Retina (tissue), 1 donor: ENCODE measurements at regions not wholly inside any gene's neighbourhood (a gene's known extent, or its start where the extent isn't known, plus 50 kb on each side); places are given as distances from the start of the nearest gene placed in this dataset.

ENCODE experiments used
- DNase-seq: peaks from one replicate; pipeline ENCODE4 v3.0.0-alpha.2; 2016

GRCh38 chr21:23507501-23507900, 2099.8 kb downstream of the MRPL39 start:
- DNase-seq: no peak

- DNase-seq: no peak
Measured at GRCh38 chr21:23496729-23497128, 2110.6 kb downstream of the MRPL39 start.

DNA sequence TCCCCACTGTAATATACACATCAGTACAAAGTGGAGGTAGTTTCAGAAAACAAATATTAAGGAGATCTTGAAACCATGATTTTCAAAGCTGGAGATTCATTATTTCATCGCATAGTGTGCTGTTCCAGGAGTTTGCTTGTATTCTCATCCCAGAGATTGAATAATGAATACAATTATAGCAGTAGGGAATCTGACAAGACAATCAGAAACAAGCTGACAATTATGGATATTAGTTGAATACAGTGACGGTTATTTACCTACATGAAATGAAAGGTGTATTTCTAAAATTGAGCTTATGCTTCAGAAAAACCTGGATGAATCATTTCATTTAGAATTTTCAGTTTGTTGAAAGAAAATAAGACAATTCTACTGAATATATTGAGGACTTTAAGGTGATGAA, 2119.0 kb downstream of the MRPL39 start:
- no peak for DNase-seq

GRCh38 chr21:23480591-23481270, 2126.6 kb downstream of the MRPL39 start:
- no peak for DNase-seq

- no peak for DNase-seq
Measured at GRCh38 chr21:23478381-23478780, 2128.9 kb downstream of the MRPL39 start.

GRCh38 chr21:23475281-23476219, 2131.7 kb downstream of the MRPL39 start:
- DNase-seq: no peak

DNA sequence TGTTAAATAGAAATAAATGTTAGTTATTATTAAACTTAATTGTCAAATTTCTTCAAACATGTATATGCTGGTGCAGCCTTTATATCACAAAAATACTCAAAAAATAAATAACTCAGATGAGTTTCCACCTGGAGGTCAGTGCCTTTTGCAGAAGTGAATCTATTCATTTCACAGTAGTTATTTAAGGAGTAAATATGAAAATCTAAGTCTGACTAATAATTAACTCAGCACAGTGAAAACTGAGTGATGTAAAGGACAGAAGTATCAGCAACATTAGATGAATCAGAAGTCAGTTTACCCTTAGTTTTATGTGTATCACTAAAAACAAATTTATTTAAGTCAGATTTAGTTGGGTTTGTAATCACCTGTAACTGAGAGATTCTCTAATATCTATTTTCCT, 2135.4 kb downstream of the MRPL39 start:
- DNase-seq: no peak

DNA sequence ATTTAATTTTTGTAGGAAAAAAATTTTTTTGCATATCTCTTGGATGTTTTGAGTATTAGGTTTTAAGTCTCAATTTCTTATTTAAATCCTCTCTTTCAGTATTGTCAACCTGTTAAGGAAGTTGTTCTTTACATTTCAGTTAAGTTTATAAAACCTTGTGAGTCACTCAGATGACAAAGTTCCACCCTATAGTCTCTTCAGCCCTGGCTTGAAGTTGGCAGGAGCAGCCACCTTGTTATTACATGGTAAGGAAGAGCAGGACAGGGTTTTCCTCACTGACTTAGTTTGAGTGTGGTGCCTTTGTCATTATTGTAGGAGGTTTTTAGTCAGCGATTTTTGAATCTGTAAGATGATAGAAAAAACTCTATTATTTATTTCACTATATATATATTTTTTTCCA, 2143.9 kb downstream of the MRPL39 start:
- DNase-seq: no peak

DNA sequence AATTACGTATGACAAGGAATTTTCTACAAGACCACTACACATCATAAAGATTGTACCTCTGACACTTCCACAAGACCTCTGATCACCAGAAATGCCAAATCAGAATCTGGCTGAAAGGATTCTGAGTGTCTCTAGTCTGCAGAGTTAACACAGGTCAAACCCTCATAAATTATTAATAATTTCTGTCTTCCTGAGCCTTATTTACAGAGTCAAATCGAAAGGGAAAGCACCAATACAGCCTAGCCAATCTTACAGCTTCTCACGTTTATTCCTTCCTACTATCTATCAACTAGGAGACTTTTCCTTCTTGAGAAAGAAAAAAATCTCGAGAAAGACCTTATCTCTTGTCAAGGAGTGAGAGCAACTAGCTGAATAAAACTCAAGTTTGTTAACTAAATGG, 2151.6 kb downstream of the MRPL39 start:
- no peak for DNase-seq

DNA sequence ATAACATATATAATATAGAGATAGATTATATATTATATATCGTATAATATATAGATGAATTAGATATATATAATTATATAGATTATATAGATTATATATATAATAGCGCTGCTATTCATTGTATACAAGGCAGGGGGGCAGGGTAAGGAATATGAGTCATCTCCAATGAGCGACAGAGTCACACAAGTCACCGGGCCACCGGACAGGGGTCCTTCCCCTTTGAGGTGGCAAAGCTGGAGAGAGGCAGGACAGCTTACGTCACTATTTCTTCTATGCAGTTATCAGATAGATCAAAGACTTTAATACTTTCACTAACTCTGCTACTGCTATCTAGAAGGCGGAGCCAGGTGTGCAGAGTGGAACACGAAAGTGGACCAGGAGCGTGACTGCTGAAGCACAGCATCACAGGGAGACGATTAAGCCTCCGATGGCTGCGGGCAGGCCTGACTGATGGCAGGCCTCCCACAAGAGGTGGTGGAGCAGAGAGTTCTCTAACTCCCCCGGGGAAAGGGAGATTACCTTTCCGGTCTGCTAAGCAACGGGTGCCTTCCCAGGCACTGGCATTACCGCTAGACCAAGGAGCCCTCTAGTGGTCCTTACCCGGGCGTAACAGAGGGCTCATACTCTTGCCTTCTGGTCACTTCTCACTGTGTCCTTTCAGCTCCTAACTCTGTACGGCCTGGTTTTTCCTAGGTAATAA, 2154.7 kb downstream of the MRPL39 start:
- peak; percentile 8 for DNase-seq

GRCh38 chr21:23445307-23445706, 2162.0 kb downstream of the MRPL39 start:
- DNase-seq: no peak

DNA sequence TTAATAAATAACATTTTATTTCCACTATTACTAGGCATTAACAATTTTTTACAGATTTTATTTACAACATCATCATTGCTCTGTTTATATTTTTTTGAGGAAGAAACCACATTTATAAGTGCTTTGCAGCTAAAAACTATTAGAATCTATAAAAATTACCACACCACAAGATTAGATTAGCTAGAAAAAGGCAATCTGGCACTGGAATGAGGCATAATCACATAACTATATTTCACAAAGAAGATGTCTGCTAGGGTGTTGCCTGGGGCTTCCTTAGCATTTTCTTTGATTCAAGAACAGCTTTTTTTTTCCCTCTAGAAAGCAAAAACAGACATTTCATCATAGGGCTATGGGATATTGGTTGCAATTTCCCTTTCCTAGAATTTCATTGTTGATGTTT, 2169.2 kb downstream of the MRPL39 start:
- DNase-seq: no peak

DNA sequence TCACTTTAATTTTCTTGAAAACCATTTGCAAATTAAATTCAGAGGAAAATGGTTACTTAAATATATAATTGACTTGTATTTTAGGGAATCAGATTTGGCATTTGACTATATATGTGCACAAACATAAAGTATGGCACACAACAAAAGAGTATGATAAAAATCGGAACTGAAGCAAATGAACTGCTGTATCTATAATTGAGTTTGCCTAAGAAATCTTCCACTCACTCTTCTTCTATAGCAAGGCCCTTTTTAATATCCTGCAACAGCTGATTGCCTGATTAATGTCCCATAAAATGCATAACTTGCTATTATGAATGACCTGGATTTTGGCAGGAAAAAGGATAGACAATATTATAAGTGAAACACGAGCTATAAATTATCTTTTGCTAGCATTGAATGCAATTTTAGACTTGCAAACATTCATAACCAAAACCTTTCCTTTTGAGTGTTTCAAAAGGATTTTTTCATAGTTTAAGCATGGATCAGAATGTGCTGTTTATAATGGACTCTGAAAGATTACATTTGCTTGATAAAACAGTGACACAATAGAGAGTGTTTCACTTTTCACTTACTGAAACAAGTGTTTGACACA, 2204.3 kb downstream of the MRPL39 start:
- no peak for DNase-seq

DNA sequence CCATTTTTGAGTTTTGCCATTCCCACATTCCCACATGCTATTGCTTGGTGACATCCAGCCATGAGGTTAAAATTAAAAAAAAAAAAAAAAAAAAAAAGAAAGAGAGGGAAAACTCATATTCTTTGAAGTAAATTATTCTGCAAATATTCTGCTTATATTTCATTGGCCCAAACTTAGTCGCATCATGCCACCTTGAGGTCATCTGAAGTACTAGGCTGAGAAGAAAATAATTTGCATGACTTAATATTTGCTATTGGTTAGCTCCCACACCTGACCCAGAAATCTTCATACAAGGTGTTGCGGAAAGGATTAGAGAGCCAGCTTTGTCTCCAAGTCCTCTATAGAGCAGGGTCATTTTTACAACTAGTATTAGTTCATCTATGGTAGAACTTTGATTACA, 2206.0 kb downstream of the MRPL39 start:
- no peak for DNase-seq

GRCh38 chr21:23398726-23399125, 2208.6 kb downstream of the MRPL39 start:
- DNase-seq: no peak

GRCh38 chr21:23394458-23394857, 2212.8 kb downstream of the MRPL39 start:
- DNase-seq: no peak

- no peak for DNase-seq
Measured at GRCh38 chr21:23384679-23385078, 2222.6 kb downstream of the MRPL39 start.

DNA sequence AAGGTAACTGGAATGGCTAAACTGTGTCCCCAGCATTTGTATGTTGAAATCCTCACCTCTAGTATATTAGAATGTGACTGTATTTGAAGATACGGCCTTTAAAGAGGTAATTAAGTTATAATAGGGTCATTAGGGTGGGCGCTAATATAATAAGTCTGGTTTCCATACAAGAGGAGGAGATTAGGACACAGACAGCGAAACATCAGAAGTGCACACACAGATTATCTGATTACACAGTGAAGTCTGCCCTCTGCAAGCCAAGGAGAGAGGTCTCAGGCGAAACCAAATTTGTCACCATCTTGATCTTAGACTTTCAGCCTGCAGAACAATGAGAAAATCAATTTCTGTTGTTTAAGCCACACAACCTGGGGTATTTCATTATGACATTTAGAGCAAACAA, 2233.1 kb downstream of the MRPL39 start:
- DNase-seq: no peak

- DNase-seq: no peak
Measured at GRCh38 chr21:23356905-23357304, 2250.4 kb downstream of the MRPL39 start.

DNA sequence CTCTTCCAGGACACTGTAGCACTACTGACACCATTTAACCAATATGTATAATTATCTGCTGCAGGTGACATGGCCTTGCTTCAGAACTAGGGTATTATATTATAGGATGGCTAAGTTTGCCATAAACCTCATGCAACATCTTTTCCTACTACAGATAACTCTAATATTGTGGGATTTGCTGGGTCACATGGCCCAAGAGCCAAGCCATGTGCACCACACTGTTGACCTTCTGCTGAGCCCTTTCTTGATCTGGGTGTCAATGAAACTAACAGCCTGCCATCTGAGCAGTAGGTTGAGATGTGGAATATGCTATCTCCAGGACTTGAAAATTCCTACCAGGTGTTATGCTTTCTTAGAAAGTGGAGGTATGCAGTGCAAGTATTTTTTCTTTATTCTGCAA, 2291.1 kb downstream of the MRPL39 start:
- no peak for DNase-seq

DNA sequence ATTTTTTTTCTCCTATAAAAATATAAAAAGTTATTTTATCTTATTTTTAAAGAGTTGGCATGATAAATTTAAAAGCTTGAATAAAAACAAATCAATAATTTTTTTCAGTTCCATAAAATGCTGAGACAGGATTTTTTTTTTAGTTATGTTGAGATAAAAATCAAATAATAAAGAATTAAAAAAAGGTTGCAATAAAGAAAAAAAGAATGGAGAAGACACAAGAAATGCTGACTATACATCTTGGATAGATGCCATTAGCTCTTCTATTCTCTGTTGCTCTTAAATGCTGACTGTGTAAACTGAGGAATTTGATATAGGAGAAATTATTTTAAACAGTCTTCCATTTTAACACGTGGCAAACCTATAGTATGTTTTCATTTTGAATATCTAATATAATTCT, 2298.5 kb downstream of the MRPL39 start:
- DNase-seq: no peak

DNA sequence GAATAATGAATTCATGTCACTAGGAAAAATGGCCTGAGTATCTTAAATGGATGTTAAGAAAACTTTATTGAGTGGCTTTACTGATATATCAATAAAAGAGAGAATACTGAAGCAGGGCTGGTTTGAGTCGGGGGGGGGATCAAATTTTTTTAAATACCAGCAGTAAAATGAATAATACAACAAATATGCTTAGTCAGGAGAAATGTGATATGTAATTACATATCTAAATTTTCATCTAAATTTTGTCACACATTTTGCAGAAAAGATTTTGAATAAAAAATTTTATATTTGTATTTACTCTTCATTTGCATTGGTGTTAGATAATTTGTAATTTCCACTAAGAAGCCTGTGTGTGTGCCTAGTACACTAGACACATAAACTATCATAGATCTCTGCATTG, 2300.2 kb downstream of the MRPL39 start:
- no peak for DNase-seq

DNA sequence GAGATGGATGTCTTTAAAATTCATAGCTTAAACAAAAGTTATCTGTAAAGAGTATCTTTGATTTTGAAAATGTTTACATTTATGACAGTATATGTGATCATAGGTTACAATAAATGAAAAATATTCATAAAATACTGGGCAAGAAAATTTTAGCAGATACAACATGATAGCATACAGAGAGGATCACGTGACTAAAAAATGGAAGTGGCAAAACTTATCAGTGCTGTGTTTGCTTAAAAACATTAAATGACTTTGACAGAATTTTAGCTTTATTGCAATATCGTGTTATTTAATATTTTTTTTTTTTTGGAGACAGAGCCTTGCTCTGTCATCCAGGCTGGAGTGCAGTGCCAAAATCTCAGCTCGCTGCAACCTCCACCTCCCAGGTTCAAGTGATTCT, 2294.1 kb downstream of the NCAM2 start:
- DNase-seq: no peak
